Dermis blood vessel endothelial cell (primary cell): ENCODE measurements at regions not wholly inside any gene's neighbourhood (a gene's known extent, or its start where the extent isn't known, plus 50 kb on each side); places are given as distances from the start of the nearest gene placed in this dataset.

Source experiments
- DNase-seq: peaks from one replicate; pipeline ENCODE4 v3.0.0; 2010

GRCh38 chr6:12423832-12424231, 133.7 kb downstream of the EDN1 start:
- DNase-seq: peak; percentile 37

GRCh38 chr6:12426121-12426520, 136.0 kb downstream of the EDN1 start:
- DNase-seq: no peak

GRCh38 chr6:12431023-12431422, 140.9 kb downstream of the EDN1 start:
- no peak for DNase-seq

GRCh38 chr6:12436224-12436623, 146.1 kb downstream of the EDN1 start:
- no peak for DNase-seq

GRCh38 chr6:12436683-12437082, 146.5 kb downstream of the EDN1 start:
- no peak for DNase-seq

GRCh38 chr6:12439296-12439695, 149.1 kb downstream of the EDN1 start:
- no peak for DNase-seq

GRCh38 chr6:12440981-12441380, 150.8 kb downstream of the EDN1 start:
- peak; percentile 35 for DNase-seq

GRCh38 chr6:12442455-12442854, 152.3 kb downstream of the EDN1 start:
- no peak for DNase-seq

- no peak for DNase-seq
Observed at GRCh38 chr6:12446394-12446793, 156.2 kb downstream of the EDN1 start.

GRCh38 chr6:12449447-12449846, 159.3 kb downstream of the EDN1 start:
- no peak for DNase-seq

- DNase-seq: no peak
Observed at GRCh38 chr6:12450467-12450866, 160.3 kb downstream of the EDN1 start.

- DNase-seq: no peak
Observed at GRCh38 chr6:12456343-12456742, 166.2 kb downstream of the EDN1 start.

GRCh38 chr6:12457094-12457493, 166.9 kb downstream of the EDN1 start:
- no peak for DNase-seq

- DNase-seq: no peak
Observed at GRCh38 chr6:12458558-12458957, 168.4 kb downstream of the EDN1 start.

- DNase-seq: no peak
Observed at GRCh38 chr6:12459945-12460661, 169.9 kb downstream of the EDN1 start.

GRCh38 chr6:12467706-12468670, 177.8 kb downstream of the EDN1 start:
- no peak for DNase-seq

GRCh38 chr6:12472601-12473038, 182.5 kb downstream of the EDN1 start:
- no peak for DNase-seq

GRCh38 chr6:12473494-12473893, 183.3 kb downstream of the EDN1 start:
- no peak for DNase-seq

- DNase-seq: no peak
Observed at GRCh38 chr6:12474167-12475140, 184.3 kb downstream of the EDN1 start.

- DNase-seq: no peak
Observed at GRCh38 chr6:12476484-12476883, 186.3 kb downstream of the EDN1 start.

GRCh38 chr6:12477616-12478015, 187.5 kb downstream of the EDN1 start:
- DNase-seq: no peak

- no peak for DNase-seq
Observed at GRCh38 chr6:12478921-12479320, 188.8 kb downstream of the EDN1 start.

GRCh38 chr6:12479451-12479850, 189.3 kb downstream of the EDN1 start:
- DNase-seq: no peak
